DND-41 (cell line): ENCODE measurements at regions not wholly inside any gene's neighbourhood (a gene's known extent, or its start where the extent isn't known, plus 50 kb on each side); places are given as distances from the start of the nearest gene placed in this dataset.

Source experiments
- EZH2 ChIP-seq: IDR thresholded peaks from 3 replicates; pipeline ENCODE4 v1.6.1; 2012; ENCODE audit warnings: borderline replicate concordance, low read depth, mild to moderate bottlenecking, moderate library complexity, low read length, inconsistent platforms; ENCODE audit not compliant: severe bottlenecking
- TF ChIP-seq, protein P1 (sequence below): IDR thresholded peaks from 2 replicates; pipeline ENCODE4 v1.5.1; 2012; ENCODE audit warnings: borderline replicate concordance, low read length, moderate library complexity, mild to moderate bottlenecking; ENCODE audit not compliant: poor library complexity, severe bottlenecking; ENCODE audit errors: extremely low read depth

DNA sequence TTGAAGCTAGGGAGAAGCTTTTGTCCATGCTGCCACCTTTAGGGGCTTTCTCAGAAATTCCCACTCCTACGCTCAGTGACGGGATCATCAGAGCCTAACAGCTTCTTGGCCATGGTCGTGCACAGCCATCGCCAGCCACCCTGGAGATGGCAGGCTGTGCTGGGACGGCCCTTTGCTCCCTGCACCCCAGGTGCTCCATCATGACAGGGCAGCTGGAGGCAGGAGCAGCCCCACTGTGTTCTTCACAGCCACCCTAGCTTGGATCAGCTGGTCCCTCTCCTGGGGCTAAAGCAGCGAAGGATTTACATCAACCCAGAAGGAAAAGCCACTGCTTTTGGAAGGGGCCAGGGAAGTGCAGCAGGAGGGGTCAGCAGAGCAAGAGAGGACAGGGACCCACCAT, 235.9 kb downstream of the LY86 start:
- TF ChIP-seq, protein P1, sequence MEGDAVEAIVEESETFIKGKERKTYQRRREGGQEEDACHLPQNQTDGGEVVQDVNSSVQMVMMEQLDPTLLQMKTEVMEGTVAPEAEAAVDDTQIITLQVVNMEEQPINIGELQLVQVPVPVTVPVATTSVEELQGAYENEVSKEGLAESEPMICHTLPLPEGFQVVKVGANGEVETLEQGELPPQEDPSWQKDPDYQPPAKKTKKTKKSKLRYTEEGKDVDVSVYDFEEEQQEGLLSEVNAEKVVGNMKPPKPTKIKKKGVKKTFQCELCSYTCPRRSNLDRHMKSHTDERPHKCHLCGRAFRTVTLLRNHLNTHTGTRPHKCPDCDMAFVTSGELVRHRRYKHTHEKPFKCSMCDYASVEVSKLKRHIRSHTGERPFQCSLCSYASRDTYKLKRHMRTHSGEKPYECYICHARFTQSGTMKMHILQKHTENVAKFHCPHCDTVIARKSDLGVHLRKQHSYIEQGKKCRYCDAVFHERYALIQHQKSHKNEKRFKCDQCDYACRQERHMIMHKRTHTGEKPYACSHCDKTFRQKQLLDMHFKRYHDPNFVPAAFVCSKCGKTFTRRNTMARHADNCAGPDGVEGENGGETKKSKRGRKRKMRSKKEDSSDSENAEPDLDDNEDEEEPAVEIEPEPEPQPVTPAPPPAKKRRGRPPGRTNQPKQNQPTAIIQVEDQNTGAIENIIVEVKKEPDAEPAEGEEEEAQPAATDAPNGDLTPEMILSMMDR = no peak
- TF ChIP-seq EZH2 = no peak
